ENCODE measurements at regions not wholly inside any gene's neighbourhood (a gene's known extent, or its start where the extent isn't known, plus 50 kb on each side); places are given as distances from the start of the nearest gene placed in this dataset.

DNA sequence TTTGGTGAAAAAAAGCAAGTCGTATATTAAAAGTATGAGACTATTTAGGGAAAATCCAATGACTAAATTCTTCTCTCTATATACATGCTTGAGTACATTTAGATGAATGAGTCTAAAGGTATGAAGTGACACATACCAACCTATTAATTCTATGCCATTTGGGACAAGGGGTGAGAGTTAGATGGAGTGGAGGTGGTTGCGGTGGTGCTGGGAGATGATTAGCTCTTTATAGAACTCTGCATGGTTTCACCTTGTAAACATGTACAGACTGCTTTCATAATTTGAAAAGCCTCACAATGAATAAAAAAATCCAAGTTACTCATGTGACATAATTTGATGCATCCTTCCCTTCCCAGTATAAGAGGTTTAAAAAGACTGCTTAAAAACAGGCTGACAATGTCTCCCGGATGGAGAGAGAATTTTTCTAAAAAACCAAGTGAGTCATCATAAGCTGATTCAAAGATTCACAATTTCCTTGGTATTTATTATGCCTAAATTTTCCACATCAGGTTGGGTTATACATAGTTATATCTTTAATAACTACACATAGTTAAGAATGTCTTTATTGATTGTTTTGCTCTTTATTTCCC lies 572.8 kb downstream of the REEP3 start:
- Mint-ChIP-seq H3K9me3 (no peaks in the 10 kb centered on the region), H3K36me3 (ENCODE audit: low read depth) (no peaks in the 10 kb centered on the region), H3K27ac (no peak overlapping the region), H3K27me3 (ENCODE audit: insufficient read depth, low read depth, poor library complexity) (no peaks in the 10 kb centered on the region), H3K4me3 (no peak overlapping the region), H3K4me1 (peaks cover 6% of the 10 kb centered on the region)
- Histone ChIP-seq H3F3A (replicated peaks; ENCODE audit: low read depth) (no peaks in the 10 kb centered on the region), H3K27ac (ENCODE audit: low read depth) (no peak overlapping the region), H2AFZ (no peak overlapping the region), H3K27me3 (ENCODE audit: insufficient read depth) (no peaks in the 10 kb centered on the region), H3K4me3 (no peak overlapping the region), H3K79me2 (replicated peaks; ENCODE audit: insufficient read depth) (no peaks in the 10 kb centered on the region), H3K4me1 (ENCODE audit: insufficient read depth) (no peaks in the 10 kb centered on the region), H3K36me3 (ENCODE audit: insufficient read depth) (no peaks in the 10 kb centered on the region), H4K20me1 (replicated peaks; ENCODE audit: insufficient read depth) (no peaks in the 10 kb centered on the region), H3K9me2 (ENCODE audit: insufficient read depth) (peaks cover 12% of the 10 kb centered on the region), H3K4me2 (no peak overlapping the region)
- TF ChIP-seq, protein P1, sequence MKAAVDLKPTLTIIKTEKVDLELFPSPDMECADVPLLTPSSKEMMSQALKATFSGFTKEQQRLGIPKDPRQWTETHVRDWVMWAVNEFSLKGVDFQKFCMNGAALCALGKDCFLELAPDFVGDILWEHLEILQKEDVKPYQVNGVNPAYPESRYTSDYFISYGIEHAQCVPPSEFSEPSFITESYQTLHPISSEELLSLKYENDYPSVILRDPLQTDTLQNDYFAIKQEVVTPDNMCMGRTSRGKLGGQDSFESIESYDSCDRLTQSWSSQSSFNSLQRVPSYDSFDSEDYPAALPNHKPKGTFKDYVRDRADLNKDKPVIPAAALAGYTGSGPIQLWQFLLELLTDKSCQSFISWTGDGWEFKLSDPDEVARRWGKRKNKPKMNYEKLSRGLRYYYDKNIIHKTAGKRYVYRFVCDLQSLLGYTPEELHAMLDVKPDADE (IDR thresholded peaks at IDR 0.05) = no peak
- TF ChIP-seq EZH2 (IDR thresholded peaks at IDR 0.05; ENCODE audit: low read depth, unreplicated experiment) (no peak), NANOG (IDR thresholded peaks at IDR 0.05; ENCODE audit: borderline replicate concordance) (no peak), POLR2AphosphoS5 (IDR thresholded peaks at IDR 0.05; ENCODE audit: low read depth) (no peak)
- no peak for ATAC-seq
- DNase-seq (ENCODE audit: low spot score) = no peak

GRCh38 chr10:64096941-64097340 lies 575.7 kb downstream of the REEP3 start:
- Histone ChIP-seq H3K27ac (ENCODE audit: low read depth) (no peak overlapping the region), H3K9me2 (ENCODE audit: insufficient read depth) (peaks cover 17% of the 10 kb centered on the region), H3K4me1 (ENCODE audit: insufficient read depth) (no peaks in the 10 kb centered on the region), H3K4me2 (no peak overlapping the region), H2AFZ (no peak overlapping the region), H3F3A (replicated peaks; ENCODE audit: low read depth) (no peaks in the 10 kb centered on the region), H3K36me3 (ENCODE audit: insufficient read depth) (no peaks in the 10 kb centered on the region), H4K20me1 (replicated peaks; ENCODE audit: insufficient read depth) (no peaks in the 10 kb centered on the region), H3K79me2 (replicated peaks; ENCODE audit: insufficient read depth) (no peaks in the 10 kb centered on the region), H3K4me3 (no peak overlapping the region), H3K27me3 (ENCODE audit: insufficient read depth) (no peaks in the 10 kb centered on the region)
- Mint-ChIP-seq H3K4me1 (peaks cover 4% of the 10 kb centered on the region), H3K4me3 (no peak overlapping the region), H3K9me3 (no peaks in the 10 kb centered on the region), H3K27me3 (ENCODE audit: insufficient read depth, low read depth, poor library complexity) (no peaks in the 10 kb centered on the region), H3K36me3 (ENCODE audit: low read depth) (no peaks in the 10 kb centered on the region), H3K27ac (no peak overlapping the region)
- ATAC-seq (no peak), DNase-seq (ENCODE audit: low spot score) (no peak)
- no peak for TF ChIP-seq POLR2AphosphoS5 (IDR thresholded peaks at IDR 0.05; ENCODE audit: low read depth)
- no peak for TF ChIP-seq CREB1 (CRISPR knock-in tag; IDR thresholded peaks at IDR 0.05; ENCODE audit: low read depth)
- no peak for TF ChIP-seq STAT1 (IDR thresholded peaks at IDR 0.05; ENCODE audit: unreplicated experiment)
- no peak for TF ChIP-seq ZNF114 (CRISPR knock-in tag; IDR thresholded peaks at IDR 0.05)
- no peak for TF ChIP-seq CTCF (conservative IDR thresholded peaks at IDR 0.05; ENCODE audit: low read depth in 2 of 2)
- TF ChIP-seq NANOG (IDR thresholded peaks at IDR 0.05; ENCODE audit: borderline replicate concordance) = no peak
- TF ChIP-seq JUNB (IDR thresholded peaks at IDR 0.05; ENCODE audit: unreplicated experiment) = no peak
- TF ChIP-seq, protein P1 (IDR thresholded peaks at IDR 0.05) = no peak
- TF ChIP-seq REST (IDR thresholded peaks at IDR 0.05; ENCODE audit: unreplicated experiment) = no peak
